ENCODE measurements at regions not wholly inside any gene's neighbourhood (a gene's known extent, or its start where the extent isn't known, plus 50 kb on each side); places are given as distances from the start of the nearest gene placed in this dataset.

- Mint-ChIP-seq H3K27me3 (no peaks in the 10 kb centered on the region), H3K27ac (no peak overlapping the region), H3K36me3 (ENCODE audit: low read depth) (no peaks in the 10 kb centered on the region), H3K4me1 (ENCODE audit: low read depth) (no peaks in the 10 kb centered on the region), H3K4me3 (no peak overlapping the region), H3K9me3 (no peaks in the 10 kb centered on the region)
- no peak for TF ChIP-seq CTCF (IDR thresholded peaks at IDR 0.05)
- intact Hi-C loops (cut with DNase I, micrococcal nuclease) = loop anchor here in 1 of 2 experiments (10.0 kb wide), 1 partner anchor 59 kb away; no protein-coding TSS in a partner anchor
- POLR2A ChIA-PET = no interaction called here
- CTCF ChIA-PET = no interaction called here
- DNase-seq (no peak), ATAC-seq (ENCODE audit: poor library complexity) (no peak)
- Histone ChIP-seq H3K4me3 (ENCODE audit: low read length) (no peak overlapping the region), H3K36me3 (ENCODE audit: insufficient read depth, low read length) (no peaks in the 10 kb centered on the region), H3K9me3 (ENCODE audit: control insufficient read depth in 1 of 2, insufficient read depth in 1 of 2, low read length in 2 of 2) (no peaks in the 10 kb centered on the region), H3K27ac (ENCODE audit: low read depth in 1 of 2, low read length in 2 of 2) (no peak overlapping the region), H3K27me3 (ENCODE audit: control insufficient read depth in 1 of 2, insufficient read depth in 2 of 2, low read length in 2 of 2) (no peaks in the 10 kb centered on the region), H3K4me1 (ENCODE audit: insufficient read depth, low read length) (no peaks in the 10 kb centered on the region)
Measured at GRCh38 chr13:65855242-65855805, 1374.8 kb downstream of the PCDH9 start.

GRCh38 chr13:65854431-65854830, 1375.7 kb downstream of the PCDH9 start:
- ChIA-PET POLR2A (no interaction called here), CTCF (interaction anchor here (0.5 kb wide), 1 partner anchor 85 kb away, joined by 3 read pairs; no protein-coding TSS in a partner anchor)
- no peaks in the 10 kb centered on the region for H3K9me3 Mint-ChIP-seq
- Histone ChIP-seq H3K27me3 (ENCODE audit: control insufficient read depth in 1 of 2, insufficient read depth in 2 of 2, low read length in 2 of 2) (no peaks in the 10 kb centered on the region), H3K9me3 (ENCODE audit: control insufficient read depth in 1 of 2, insufficient read depth in 1 of 2, low read length in 2 of 2) (no peaks in the 10 kb centered on the region), H3K4me1 (ENCODE audit: insufficient read depth, low read length) (no peaks in the 10 kb centered on the region), H3K4me3 (ENCODE audit: low read length) (no peak overlapping the region), H3K36me3 (ENCODE audit: insufficient read depth, low read length) (no peaks in the 10 kb centered on the region), H3K27ac (ENCODE audit: low read depth in 1 of 2, low read length in 2 of 2) (no peak overlapping the region)
- no peak for TF ChIP-seq CTCF (IDR thresholded peaks at IDR 0.05)
- no peaks in the 10 kb centered on the region for H3K27me3 Mint-ChIP-seq
- no peaks in the 10 kb centered on the region for H3K4me1 Mint-ChIP-seq (ENCODE audit: low read depth)
- intact Hi-C loops (cut with DNase I, micrococcal nuclease) = loop anchor here in 1 of 2 experiments (10.0 kb wide), 1 partner anchor 60 kb away; no protein-coding TSS in a partner anchor
- ATAC-seq (ENCODE audit: poor library complexity) (no peak), DNase-seq (no peak)
- H3K4me3 Mint-ChIP-seq = no peak overlapping the region
- no peaks in the 10 kb centered on the region for H3K36me3 Mint-ChIP-seq (ENCODE audit: low read depth)
- no peak overlapping the region for H3K27ac Mint-ChIP-seq

GRCh38 chr13:65844266-65844841, 1385.8 kb downstream of the PCDH9 start:
- H3K27me3 ChIP-seq (ENCODE audit: control insufficient read depth in 1 of 2, insufficient read depth in 2 of 2, low read length in 2 of 2) = no peaks in the 10 kb centered on the region
- no peaks in the 10 kb centered on the region for H3K4me1 ChIP-seq (ENCODE audit: insufficient read depth, low read length)
- DNase-seq (peak in 1 of 14 experiments; percentile 3), ATAC-seq (ENCODE audit: poor library complexity) (no peak)
- peaks cover 12% of the 10 kb centered on the region for H3K9me3 Mint-ChIP-seq
- no peaks in the 10 kb centered on the region for H3K4me1 Mint-ChIP-seq (ENCODE audit: low read depth)
- peaks cover 9 to 20% of the 10 kb centered on the region in 2 experiments for H3K9me3 ChIP-seq (ENCODE audit: control insufficient read depth in 1 of 2, insufficient read depth in 1 of 2, low read length in 2 of 2)
- CTCF ChIA-PET = no interaction called here
- POLR2A ChIA-PET = no interaction called here
- no peak overlapping the region for H3K27ac Mint-ChIP-seq
- no peaks in the 10 kb centered on the region for H3K36me3 ChIP-seq (ENCODE audit: insufficient read depth, low read length)
- no peaks in the 10 kb centered on the region for H3K36me3 Mint-ChIP-seq (ENCODE audit: low read depth)
- intact Hi-C loops (cut with DNase I, micrococcal nuclease) = no loop called here
- H3K4me3 ChIP-seq (ENCODE audit: low read length) = no peak overlapping the region
- no peak overlapping the region for H3K27ac ChIP-seq (ENCODE audit: low read depth in 1 of 2, low read length in 2 of 2)
- no peak for TF ChIP-seq CTCF (IDR thresholded peaks at IDR 0.05)
- H3K27me3 Mint-ChIP-seq = no peaks in the 10 kb centered on the region
- no peak overlapping the region for H3K4me3 Mint-ChIP-seq
